IMR-90 (cell line): ENCODE measurements at regions not wholly inside any gene's neighbourhood (a gene's known extent, or its start where the extent isn't known, plus 50 kb on each side); places are given as distances from the start of the nearest gene placed in this dataset.

Experiments used
- BHLHE40 ChIP-seq: fragments of 150-350 bp; IDR thresholded peaks from 2 replicates; pipeline ENCODE4 v1.6.1; 2016; ENCODE audit warnings: mild to moderate bottlenecking, low read depth, low read length
- CEBPB ChIP-seq: IDR thresholded peaks from 2 replicates; pipeline ENCODE4 v1.6.1; 2012; ENCODE audit warnings: low read depth, low read length, improper control_type of control experiment
- CHD1 ChIP-seq: IDR thresholded peaks from 2 replicates; pipeline ENCODE4 v1.6.1; 2012; ENCODE audit warnings: low read depth, low read length, improper control_type of control experiment
- CTCF ChIP-seq: conservative IDR thresholded peaks from 2 replicates; pipeline ENCODE4 v1.5.1; 2012; ENCODE audit warnings: mild to moderate bottlenecking, low read depth, low read length, improper control_type of control experiment
- MAFK ChIP-seq: IDR thresholded peaks from 2 replicates; pipeline ENCODE4 v1.6.1; 2012; ENCODE audit warnings: low read depth, low read length, improper control_type of control experiment
- MXI1 ChIP-seq: IDR thresholded peaks from 2 replicates; pipeline ENCODE4 v1.6.1; 2012; ENCODE audit warnings: low read depth, mild to moderate bottlenecking, low read length, moderate library complexity, borderline replicate concordance
- POLR2A ChIP-seq: IDR thresholded peaks from 2 replicates; pipeline ENCODE4 v1.6.1; 2012; ENCODE audit warnings: mild to moderate bottlenecking, low read depth, low read length
- RAD21 ChIP-seq: IDR thresholded peaks from 2 replicates; pipeline ENCODE4 v1.6.1; 2012; ENCODE audit warnings: low read length, improper control_type of control experiment
- RCOR1 ChIP-seq: IDR thresholded peaks from 2 replicates; pipeline ENCODE4 v1.6.1; 2012; ENCODE audit warnings: mild to moderate bottlenecking, low read length, improper control_type of control experiment; ENCODE audit not compliant: insufficient replicate concordance
- RFX5 ChIP-seq: IDR thresholded peaks from 2 replicates; pipeline ENCODE4 v1.8.0; 2012; ENCODE audit warnings: low read depth, mild to moderate bottlenecking, low read length, moderate library complexity
- SMC3 ChIP-seq: fragments of 150-350 bp; IDR thresholded peaks from 2 replicates; pipeline ENCODE4 v1.6.1; 2016; ENCODE audit warnings: low read depth, mild to moderate bottlenecking, antibody characterized with exemption, low read length, moderate library complexity
- USF2 ChIP-seq: fragments of 150-350 bp; IDR thresholded peaks from 2 replicates; pipeline ENCODE4 v1.6.1; 2017; ENCODE audit warnings: mild to moderate bottlenecking, antibody characterized with exemption, low read length, low read depth
- TF ChIP-seq, protein P1 (sequence below): fragments of 150-350 bp; IDR thresholded peaks from 2 replicates; pipeline ENCODE4 v1.6.1; 2016; ENCODE audit warnings: low read depth, mild to moderate bottlenecking, low read length, moderate library complexity, borderline replicate concordance

GRCh38 chr2:12871694-12872315, 155.1 kb downstream of the TRIB2 start:
- no peak for TF ChIP-seq POLR2A
- no peak for TF ChIP-seq MXI1
- TF ChIP-seq CTCF: no peak
- TF ChIP-seq USF2: no peak
- TF ChIP-seq RCOR1: no peak
- no peak for TF ChIP-seq BHLHE40
- TF ChIP-seq SMC3: no peak
- no peak for TF ChIP-seq MAFK
- TF ChIP-seq, protein P1, sequence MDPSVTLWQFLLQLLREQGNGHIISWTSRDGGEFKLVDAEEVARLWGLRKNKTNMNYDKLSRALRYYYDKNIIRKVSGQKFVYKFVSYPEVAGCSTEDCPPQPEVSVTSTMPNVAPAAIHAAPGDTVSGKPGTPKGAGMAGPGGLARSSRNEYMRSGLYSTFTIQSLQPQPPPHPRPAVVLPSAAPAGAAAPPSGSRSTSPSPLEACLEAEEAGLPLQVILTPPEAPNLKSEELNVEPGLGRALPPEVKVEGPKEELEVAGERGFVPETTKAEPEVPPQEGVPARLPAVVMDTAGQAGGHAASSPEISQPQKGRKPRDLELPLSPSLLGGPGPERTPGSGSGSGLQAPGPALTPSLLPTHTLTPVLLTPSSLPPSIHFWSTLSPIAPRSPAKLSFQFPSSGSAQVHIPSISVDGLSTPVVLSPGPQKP: no peak
- TF ChIP-seq CEBPB: no peak
- TF ChIP-seq RAD21: no peak
- no peak for TF ChIP-seq RFX5
- TF ChIP-seq CHD1: no peak
